Right atrium auricular region (tissue), 2 donors: ENCODE measurements at regions not wholly inside any gene's neighbourhood (a gene's known extent, or its start where the extent isn't known, plus 50 kb on each side); places are given as distances from the start of the nearest gene placed in this dataset.
A peak's percentile ranks its signal among the peaks of the same experiment; 100 is the strongest.

Source experiments
- DNase-seq: peaks from one replicate; pipeline ENCODE4 v3.0.0-alpha.2; 2019; ENCODE audit warnings: low spot score
- H3K27ac ChIP-seq, 2 donors: fragments of 200-600 bp; sonication (generic); 1 replicate in 1 of 2; 2 replicates in 1 of 2; pipeline ENCODE4 v1.5.1; 2016 to 2019
- H3K27me3 ChIP-seq, 2 donors: fragments of 200-600 bp; sonication (generic); one replicate each; pipeline versions ENCODE4 v1.5.1 to v1.6.0; 2017 to 2019
- H3K36me3 ChIP-seq: fragments of 200-600 bp; sonication (generic); one replicate; pipeline ENCODE4 v1.5.1; 2016
- H3K4me1 ChIP-seq, 2 donors: fragments of 200-600 bp; sonication (generic); one replicate each; pipeline versions ENCODE4 v1.5.1 to v1.6.0; 2017 to 2019
- H3K4me3 ChIP-seq, 2 donors: fragments of 200-600 bp; sonication (generic); 1 replicate in 1 of 2; 2 replicates in 1 of 2; pipeline ENCODE4 v1.5.1; 2017 to 2019; ENCODE audit warnings: mild to moderate bottlenecking in 1 of 2, moderate library complexity in 1 of 2
- H3K9me3 ChIP-seq, 2 donors: fragments of 200-600 bp; sonication (generic); one replicate each; pipeline ENCODE4 v1.5.1; 2019
- CTCF ChIP-seq, 2 donors: fragments of 200-600 bp; sonication (generic); IDR thresholded peaks; one replicate each; pipeline ENCODE4 v1.5.1; 2019; ENCODE audit warnings: antibody characterized with exemption in 2 of 2

GRCh38 chr7:42693722-42694121 lies 218.1 kb downstream of the C7orf25 start:
- H3K36me3 ChIP-seq: no peaks in the 10 kb centered on the region

GRCh38 chr7:42692621-42693020 lies 219.2 kb downstream of the C7orf25 start:
- H3K9me3 ChIP-seq: no peaks in the 10 kb centered on the region

More at GRCh38 chr7:42693722-42694121, 218.1 kb downstream of the C7orf25 start:
- Histone ChIP-seq H3K9me3 (no peaks in the 10 kb centered on the region), H3K4me1 (no peaks in the 10 kb centered on the region), H3K4me3 (no peak overlapping the region), H3K27ac (no peak overlapping the region), H3K27me3 (no peaks in the 10 kb centered on the region)
- no peak for DNase-seq
- TF ChIP-seq CTCF (IDR thresholded peaks at IDR 0.05): no peak

GRCh38 chr7:42690794-42691639 lies 220.9 kb downstream of the C7orf25 start:
- Histone ChIP-seq H3K27me3 (no peaks in the 10 kb centered on the region), H3K4me3 (no peak overlapping the region), H3K9me3 (no peaks in the 10 kb centered on the region), H3K27ac (no peak overlapping the region), H3K4me1 (no peaks in the 10 kb centered on the region), H3K36me3 (no peaks in the 10 kb centered on the region)
- DNase-seq: no peak
- TF ChIP-seq CTCF (IDR thresholded peaks at IDR 0.05): peak in 1 of 2 donors; percentile 50

More at GRCh38 chr7:42692621-42693020, 219.2 kb downstream of the C7orf25 start:
- Histone ChIP-seq H3K36me3 (no peaks in the 10 kb centered on the region), H3K27ac (no peak overlapping the region), H3K27me3 (no peaks in the 10 kb centered on the region), H3K4me3 (no peak overlapping the region), H3K4me1 (no peaks in the 10 kb centered on the region)
- DNase-seq: no peak
- no peak for TF ChIP-seq CTCF (IDR thresholded peaks at IDR 0.05)

- Histone ChIP-seq H3K27ac (no peak overlapping the region), H3K36me3 (no peaks in the 10 kb centered on the region), H3K4me3 (no peak overlapping the region), H3K4me1 (no peaks in the 10 kb centered on the region), H3K9me3 (no peaks in the 10 kb centered on the region), H3K27me3 (no peaks in the 10 kb centered on the region)
- no peak for TF ChIP-seq CTCF (IDR thresholded peaks at IDR 0.05)
- DNase-seq: no peak
Observed at GRCh38 chr7:42689626-42690025, 222.2 kb downstream of the C7orf25 start.

DNA sequence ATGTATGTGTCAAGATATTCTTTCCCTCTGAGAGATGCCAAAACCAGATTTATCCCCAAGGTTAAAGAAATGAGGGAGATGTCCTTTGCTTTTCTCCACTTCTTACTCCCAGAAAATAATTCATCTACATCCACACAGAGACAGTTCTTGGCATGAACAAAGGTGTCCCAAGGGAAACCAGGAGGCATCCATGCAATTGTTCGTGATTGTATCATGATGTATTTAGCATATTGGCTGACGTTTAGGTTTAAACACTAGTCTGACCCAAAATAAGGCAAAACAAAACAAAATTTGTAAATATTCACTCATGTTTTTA lies 223.9 kb downstream of the C7orf25 start:
- Histone ChIP-seq H3K36me3 (no peaks in the 10 kb centered on the region), H3K4me3 (no peak overlapping the region), H3K27ac (no peak overlapping the region), H3K27me3 (no peaks in the 10 kb centered on the region), H3K9me3 (no peaks in the 10 kb centered on the region), H3K4me1 (no peaks in the 10 kb centered on the region)
- no peak for DNase-seq
- no peak for TF ChIP-seq CTCF (IDR thresholded peaks at IDR 0.05)
